GM19455 (cell line): ENCODE measurements at regions not wholly inside any gene's neighbourhood (a gene's known extent, or its start where the extent isn't known, plus 50 kb on each side); places are given as distances from the start of the nearest gene placed in this dataset.

ENCODE experiments used
- ATAC-seq: cut with Tn5 transposase; IDR thresholded peaks from one replicate; pipeline ENCODE4 v1.9.1; 2021; ENCODE audit not compliant: unreplicated experiment

- no peak for ATAC-seq
These were observed 238.6 kb upstream of the TMC3 start for GRCh38 chr15:81612631-81613030.

GRCh38 chr15:81611679-81612078 lies 237.7 kb upstream of the TMC3 start:
- no peak for ATAC-seq

- no peak for ATAC-seq
These were observed 234.4 kb upstream of the TMC3 start for GRCh38 chr15:81608309-81608829.

GRCh38 chr15:81604713-81605112 lies 230.7 kb upstream of the TMC3 start:
- ATAC-seq, result no peak

- ATAC-seq, result no peak
These were observed 222.3 kb upstream of the TMC3 start for GRCh38 chr15:81596159-81596865.

- no peak for ATAC-seq
These were observed 221.7 kb upstream of the TMC3 start for GRCh38 chr15:81595752-81596151.

- ATAC-seq, result no peak
These were observed 215.7 kb upstream of the TMC3 start for GRCh38 chr15:81589671-81590070.

- no peak for ATAC-seq
These were observed 201.6 kb upstream of the TMC3 start for GRCh38 chr15:81575436-81576123.

- ATAC-seq, result no peak
These were observed 199.2 kb upstream of the TMC3 start for GRCh38 chr15:81573098-81573746.

GRCh38 chr15:81572190-81572589 lies 198.2 kb upstream of the TMC3 start:
- ATAC-seq, result no peak

GRCh38 chr15:81569286-81570080 lies 195.5 kb upstream of the TMC3 start:
- no peak for ATAC-seq

- no peak for ATAC-seq
These were observed 193.9 kb upstream of the TMC3 start for GRCh38 chr15:81567924-81568323.

GRCh38 chr15:81562986-81563385 lies 189.0 kb upstream of the TMC3 start:
- ATAC-seq, result no peak

GRCh38 chr15:81560405-81560804 lies 186.4 kb upstream of the TMC3 start:
- no peak for ATAC-seq

GRCh38 chr15:81558056-81558455 lies 184.0 kb upstream of the TMC3 start:
- no peak for ATAC-seq

- no peak for ATAC-seq
These were observed 181.3 kb upstream of the TMC3 start for GRCh38 chr15:81555346-81555745.

- no peak for ATAC-seq
These were observed 174.5 kb upstream of the TMC3 start for GRCh38 chr15:81548365-81549130.

- ATAC-seq, result no peak
These were observed 173.6 kb upstream of the TMC3 start for GRCh38 chr15:81547521-81548132.

- ATAC-seq, result no peak
These were observed 170.4 kb upstream of the TMC3 start for GRCh38 chr15:81544385-81544784.

- ATAC-seq, result no peak
These were observed 166.9 kb upstream of the TMC3 start for GRCh38 chr15:81540909-81541308.
